Epidermal melanocyte (primary cell): ENCODE measurements at regions not wholly inside any gene's neighbourhood (a gene's known extent, or its start where the extent isn't known, plus 50 kb on each side); places are given as distances from the start of the nearest gene placed in this dataset.
A peak's percentile ranks its signal among the peaks of the same experiment; 100 is the strongest.

Source experiments
- DNase-seq: peaks from one replicate; pipeline ENCODE4 v3.0.0; 2011; ENCODE audit warnings: low spot score; ENCODE audit not compliant: insufficient read length

DNA sequence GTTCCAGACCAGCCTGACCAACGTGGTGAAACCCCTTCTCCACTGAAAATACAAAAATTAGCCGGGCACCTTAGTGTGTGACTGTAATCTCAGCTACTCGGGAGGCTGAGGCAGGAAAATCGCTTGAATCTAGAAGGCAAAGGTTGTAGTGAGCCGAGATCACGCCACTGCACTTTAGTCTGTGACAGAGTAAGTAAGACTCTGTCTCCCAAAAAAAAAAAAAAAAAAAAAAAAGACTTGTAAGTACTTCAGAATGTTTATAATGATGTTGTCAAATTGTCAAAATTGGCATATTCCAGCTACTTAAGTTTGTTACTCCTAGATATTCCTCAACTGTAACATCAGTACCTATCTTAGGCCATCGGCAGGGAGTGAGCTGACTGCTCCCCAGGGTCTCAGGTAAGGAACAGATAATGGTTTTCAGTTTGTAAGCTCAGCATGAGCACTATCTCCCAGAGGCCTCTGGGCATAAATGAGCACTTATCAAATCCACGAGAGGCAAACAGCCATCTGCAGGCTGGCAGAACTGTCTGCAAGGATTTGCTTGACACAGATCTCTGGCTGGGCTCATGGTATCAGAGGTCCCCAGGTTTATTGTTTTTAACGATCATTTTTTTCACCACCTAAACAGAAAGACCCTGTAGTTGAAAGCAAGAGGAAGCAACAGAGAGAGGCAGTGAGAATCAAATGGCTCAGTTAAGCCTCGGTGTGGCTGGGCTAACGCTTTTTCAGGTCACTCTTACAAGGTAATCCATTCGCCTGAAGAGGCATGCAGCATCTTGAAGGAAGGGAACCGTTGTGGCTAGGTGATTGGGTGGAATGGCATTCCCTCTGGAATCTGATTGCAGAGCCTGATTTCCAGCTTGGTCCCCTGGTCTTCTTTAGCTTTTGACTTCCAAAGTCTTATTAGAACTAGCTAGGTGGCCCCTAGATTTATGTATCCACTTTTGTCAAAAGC, 115.9 kb downstream of the LY86 start:
- DNase-seq, result no peak

DNA sequence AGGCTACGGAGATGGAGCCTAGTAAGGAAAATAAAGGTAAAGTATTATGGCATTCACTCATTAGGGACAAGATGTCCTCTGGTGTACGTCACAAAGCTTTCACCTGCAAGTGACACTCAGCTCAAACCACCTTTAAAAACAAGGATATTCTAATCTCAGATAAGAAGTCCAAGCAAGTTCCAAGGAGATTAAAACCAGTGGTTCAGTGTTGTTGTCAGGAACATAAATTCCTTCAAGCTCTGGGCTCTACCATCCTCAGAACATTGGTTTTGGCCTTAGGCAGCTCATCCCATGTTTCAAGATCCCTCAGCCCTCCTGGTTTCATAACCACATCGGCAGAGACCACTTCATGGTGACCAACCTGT, 116.5 kb downstream of the LY86 start:
- DNase-seq, result no peak

DNA sequence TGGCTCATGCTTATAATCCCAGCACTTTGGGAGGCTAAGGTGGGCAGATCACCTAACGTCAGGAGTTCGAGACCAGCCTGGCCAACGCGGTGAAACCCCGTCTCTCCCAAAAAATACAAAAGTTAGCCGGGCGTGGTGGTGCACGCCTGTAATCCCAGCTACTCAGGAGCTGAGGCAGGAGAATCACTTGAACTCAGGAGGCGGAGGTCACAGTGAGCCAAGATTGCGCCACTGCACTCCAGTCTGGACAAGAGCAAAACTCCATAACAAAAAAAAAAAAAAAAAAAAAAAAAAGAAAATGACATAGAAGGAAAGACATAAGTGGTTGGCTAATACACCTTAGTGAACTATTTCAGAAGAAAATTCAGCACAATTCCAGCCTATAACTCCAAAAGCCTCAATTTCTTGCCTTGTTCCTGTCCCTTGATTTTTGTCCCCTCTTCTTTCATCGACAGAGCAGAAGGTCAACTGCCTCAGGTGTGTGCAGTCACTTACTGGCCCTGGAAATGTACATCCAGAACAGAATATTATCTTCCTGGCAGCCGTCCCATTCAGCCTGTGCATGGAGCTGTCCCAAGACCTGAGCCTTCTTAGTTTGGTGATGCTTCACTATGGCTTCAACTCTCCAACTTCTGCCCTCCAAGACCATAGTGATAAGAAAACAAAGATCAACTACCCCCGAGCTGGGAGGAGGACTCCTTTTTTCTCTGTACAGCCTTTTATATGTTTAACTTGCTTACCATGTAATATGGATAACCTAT, 117.6 kb downstream of the LY86 start:
- DNase-seq, result no peak

DNA sequence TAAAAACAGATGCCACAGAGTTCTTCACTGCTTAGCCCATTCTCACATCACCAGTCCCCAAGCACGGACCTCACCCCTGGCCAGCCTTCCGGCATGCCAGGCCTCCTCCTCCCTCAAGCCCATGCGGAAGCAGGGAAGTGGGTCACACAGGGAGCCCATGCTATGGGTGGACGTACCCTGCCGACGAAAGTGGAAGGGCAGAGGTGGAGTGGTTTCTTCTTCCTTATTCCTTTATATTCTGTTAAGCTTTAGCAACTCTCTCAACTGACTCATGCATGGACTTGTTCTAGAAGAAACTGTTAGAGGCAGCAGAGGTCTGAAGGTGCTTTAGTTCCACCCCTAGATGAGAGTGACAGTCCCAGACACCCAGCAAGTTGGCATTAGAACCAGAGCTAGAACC, 118.6 kb downstream of the LY86 start:
- no peak for DNase-seq

DNA sequence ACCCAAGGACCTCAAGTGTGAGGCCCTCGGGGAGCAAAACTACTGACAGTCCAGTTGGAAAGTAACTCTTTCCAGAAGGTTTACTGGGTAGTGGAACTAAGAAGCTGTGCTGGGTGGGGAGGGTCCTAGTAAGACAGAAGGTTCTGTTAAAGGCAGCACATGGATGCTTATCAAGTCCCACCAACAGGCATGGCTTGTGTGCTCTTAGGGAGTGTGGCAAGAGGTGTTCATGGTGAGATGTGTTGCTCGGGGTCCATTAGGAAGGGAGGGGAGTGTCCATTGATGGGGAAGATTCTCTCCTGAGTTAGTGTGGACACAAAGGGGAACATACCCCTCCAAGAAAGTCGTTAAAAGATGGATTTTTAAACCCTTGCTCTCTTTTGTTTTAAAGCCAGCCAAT, 120.6 kb downstream of the LY86 start:
- no peak for DNase-seq

DNA sequence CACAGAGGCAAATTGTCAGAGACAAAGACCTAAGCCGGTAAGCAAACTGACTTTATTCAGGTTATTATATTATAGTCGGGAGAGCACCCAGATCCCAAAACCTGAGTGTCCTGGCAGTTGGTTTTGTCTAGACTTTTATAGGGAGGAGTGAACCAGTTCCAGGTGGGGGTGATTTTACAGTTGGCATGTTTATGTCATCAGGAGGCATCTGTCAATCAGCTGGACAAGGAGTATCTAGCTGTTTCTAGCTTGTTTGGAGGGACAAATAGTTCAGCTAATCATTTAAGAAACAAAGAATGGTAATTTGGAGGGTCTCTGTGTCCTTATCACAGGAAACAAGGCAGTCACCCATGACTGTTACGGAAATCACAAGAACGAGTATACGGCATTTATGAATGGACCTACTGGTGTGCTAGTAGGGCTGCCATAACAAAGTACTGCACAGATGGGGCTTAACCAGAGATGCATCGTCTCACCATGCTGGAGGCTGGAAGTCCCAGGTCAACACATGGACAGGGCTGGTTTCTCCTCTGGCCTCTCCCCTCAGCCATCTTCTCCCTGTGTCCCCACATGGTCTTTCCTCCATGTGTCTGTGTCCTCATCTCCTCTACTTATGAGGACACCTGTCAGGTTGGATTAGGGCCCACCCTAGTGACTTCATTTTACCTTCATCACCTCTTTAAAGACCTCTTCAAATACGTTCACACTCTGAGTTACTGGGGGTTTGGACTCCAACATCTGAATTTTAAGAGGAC, 122.7 kb downstream of the LY86 start:
- DNase-seq, result no peak

DNA sequence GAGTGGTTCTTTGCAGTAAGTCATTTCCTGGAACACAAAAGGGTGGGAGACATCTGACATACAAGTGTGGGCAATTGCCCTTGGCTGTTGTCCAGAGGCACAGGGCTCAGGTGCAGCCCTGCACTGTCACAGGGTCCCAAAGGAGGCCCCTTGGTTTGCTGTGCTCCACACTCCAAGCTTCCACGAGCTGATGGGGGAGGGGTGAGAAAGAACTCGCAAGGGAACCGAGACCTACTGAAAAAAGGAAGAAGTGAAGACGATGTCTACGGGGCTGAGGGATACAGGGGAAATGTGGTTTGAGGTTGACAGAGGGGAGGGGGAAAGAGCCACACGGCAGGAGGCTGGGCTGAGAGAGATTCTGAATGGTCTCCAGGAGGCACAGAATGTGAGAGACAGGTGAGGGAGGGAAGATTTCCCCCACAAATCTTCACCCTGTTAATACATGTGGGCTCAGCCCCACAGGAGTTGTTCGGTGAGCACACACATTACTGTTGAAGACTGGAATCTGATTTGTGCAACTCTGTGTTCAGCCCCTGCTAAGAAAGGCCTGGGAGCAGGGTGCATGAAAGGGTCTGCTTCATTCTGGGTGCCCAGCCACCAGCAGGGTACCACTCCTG, 123.4 kb downstream of the LY86 start:
- no peak for DNase-seq

DNA sequence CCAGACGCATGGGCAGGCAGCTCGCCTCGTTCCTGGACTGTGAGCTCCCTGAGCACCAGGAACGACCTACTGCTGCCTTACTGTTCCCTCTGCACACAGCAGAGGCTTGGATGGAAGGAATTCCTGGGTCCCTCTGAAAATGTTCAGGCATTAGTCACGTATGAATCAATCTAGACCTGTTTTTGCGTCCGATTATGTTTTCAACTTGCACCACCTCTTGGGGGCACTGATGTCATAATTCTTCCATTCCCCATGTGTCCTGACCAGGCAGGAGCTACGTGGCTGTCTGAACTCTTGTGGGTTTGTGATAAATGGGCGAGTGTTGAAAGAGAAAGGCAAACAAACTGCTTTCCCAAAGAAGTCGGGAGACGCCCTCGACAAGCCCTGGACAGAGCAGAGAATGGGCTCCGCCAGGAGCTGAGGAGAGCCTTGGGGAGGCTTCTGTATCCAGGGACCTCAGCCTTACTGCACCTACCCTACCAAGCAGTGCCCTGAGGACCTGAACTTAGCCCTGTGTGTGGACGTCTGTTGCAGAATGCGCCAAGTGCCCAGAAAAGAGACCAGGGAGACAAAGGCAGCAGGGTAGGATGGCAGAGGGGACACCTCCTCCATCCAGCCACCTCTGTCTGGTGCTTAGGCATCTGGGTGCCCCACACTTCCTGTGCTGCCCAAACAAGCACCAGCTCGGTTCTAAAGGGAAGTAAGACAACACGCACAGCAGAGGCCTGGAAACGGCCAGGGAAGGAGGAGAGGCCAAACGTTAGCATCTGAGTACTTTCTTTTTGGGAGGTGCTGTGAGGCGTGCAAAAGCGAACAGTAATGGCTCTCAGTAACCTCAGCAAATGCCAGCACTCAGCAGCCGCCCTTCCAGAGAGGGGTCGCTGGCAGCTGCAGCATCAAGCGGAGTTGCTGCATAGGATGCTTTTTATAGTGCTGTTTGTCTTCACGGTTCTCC, 124.2 kb downstream of the LY86 start:
- DNase-seq, result no peak

DNA sequence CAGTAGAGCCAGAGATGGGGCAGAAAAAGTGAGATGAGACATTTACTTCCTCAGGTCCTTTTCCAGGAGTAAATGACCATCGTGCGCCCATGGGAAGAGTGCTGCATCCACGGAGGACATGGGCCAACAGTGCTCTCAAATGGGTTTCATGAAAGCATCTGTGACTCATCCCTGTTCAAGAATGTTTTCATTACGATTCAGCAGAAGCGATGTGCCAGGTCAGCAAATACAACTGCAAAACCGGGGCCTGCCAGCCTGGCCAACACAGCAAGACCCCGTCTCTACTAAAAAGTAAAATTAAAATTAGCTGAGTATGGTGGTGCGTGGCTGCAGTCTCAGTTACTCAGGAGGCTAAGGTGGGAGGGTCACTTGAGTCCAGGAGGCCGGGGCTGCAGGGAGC, 125.1 kb downstream of the LY86 start:
- DNase-seq, result no peak

DNA sequence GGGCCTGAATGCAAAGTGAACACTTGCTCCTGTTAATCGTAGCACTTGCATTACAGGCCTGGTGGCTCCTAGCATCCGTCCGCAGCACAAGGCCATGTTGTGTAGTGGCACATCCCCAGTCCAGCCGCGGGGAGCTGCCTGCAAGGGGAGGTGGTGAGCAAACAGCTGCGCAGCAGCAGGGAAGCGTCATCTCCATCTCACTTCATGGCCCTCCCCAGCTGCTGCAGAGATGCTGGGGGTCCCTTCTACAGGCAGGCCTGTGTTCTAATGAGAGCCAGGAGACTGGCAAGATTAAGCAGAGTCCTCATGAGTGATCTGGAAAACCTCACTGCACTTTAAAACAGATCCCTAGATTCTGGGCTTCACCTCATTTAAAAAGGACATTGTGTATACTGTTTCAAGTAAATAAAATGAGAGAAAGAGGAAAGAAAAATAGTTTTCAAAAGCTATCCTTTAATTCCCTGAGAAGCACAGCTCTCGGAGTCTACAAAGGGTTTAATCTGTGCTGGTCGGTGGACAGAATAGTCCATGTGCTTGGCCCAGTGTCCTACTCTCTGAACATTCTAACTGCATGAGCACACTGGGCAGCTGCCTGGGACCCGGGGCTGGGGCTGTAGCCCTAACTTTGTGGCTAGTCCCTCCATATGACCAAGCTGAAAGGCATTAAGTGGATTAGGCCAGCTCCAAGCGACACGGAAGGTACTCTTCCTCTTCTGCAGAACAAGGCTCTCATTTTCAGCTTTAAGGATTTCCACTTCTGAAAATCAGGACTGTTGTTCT, 125.8 kb downstream of the LY86 start:
- no peak for DNase-seq

DNA sequence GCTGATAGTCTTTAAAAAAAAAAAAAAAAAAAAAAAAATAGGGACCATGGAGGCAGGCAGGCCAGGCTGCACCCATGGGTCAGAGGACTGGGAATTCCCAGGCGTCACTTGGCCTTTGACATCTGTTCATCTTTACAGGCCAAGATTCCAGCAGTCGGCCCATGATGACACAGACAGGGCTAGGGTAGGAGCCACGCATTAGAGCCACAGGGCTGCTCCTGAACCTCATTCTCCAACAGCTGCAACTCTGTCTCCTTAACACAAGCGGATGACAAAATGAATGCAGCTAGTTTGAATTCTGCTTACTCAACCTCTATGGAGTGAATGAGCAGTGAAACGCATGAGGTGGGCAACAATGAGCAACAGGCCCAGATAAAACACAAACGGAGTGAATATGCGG, 126.4 kb downstream of the LY86 start:
- DNase-seq, result no peak

DNA sequence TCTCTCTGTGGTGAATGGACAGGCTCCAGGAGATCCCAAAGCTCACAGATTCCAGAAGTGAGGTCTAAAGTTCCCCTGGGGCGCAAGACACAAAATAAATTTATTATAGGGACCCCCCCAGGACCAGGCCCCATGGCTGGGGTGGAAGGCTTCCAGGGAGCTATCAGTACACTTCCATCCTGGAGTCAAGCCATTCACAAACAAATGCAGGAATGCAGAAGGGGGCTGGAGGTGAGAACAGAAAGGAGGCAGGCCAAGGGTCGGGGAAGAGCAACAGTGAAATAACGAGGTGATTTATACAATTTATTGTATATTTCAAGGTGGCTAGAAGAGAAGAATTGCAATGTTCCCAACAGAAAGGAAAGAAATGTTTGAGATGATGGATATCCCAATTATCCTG, 126.9 kb downstream of the LY86 start:
- DNase-seq, result no peak

DNA sequence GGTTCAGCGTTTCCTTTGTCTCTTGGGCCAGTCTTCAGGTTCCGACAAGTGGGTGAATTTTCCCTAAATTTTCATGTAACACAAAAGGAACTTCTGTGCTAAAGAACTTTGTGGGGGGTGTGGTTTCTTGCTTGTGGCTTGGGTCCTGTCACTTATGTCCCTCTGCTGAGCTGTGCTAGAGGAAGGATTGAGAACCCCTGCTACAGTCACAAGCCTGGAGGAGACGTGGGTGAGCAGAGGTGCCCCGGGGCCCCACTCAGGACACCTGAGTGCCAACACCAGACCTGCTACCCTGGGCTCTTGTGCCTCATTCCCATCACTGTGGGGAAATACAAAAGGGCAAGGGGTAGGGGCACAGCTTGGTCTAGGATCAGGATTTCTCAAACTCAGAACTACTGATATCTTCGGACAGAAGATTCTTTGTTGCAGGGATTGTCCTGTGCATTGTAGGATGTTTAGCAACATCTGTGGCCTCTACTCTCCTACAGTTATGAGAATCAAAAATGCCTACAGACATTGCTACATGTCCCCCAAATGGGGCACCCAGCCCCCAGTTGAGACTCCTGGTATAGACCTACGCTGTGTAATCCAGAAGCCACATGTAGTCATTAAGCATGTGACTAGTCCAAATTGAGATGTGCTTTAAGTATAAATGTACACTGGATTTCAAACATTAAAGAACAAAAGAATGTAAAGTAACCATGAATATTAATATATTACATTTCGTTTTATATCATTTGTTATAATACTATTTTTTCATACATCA, 128.7 kb downstream of the LY86 start:
- DNase-seq, result no peak

DNA sequence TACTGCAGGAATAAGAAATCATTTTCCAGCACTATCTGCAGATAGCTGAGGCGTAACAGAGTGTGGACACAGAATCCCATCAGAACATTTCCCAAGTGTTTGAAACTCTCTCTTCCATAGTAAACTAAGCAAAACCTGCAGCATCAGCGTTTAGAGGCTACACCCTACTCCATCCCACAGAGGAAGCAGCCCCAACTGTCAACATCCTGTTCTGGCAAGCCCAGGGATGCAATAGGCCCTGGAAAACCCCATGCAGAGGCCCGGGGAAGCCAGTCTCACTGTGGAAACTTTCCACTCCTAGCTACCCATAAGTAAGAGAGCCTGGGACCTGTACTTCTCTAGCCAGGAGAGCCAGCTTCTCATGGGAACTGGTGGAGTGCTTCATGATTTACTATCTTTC, 129.4 kb downstream of the LY86 start:
- no peak for DNase-seq

DNA sequence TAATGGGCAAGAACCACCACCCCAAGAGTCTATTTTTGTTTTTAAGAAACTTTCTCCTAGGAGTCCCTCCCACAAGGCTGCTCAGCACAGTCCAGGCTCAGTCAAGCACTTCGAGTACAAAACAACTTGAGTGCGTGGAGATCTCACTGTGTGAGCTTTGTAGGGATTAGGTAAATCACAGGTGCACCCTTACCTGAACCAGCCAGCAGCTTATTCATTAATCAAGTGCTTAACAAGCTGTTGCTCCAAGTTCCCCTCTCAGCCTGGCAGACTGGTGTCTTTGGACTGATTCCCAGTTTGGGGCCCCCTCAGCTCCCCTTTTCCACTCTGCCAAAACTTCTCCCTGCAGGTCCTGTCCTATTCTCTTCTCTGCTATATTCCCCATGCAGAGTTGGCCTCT, 133.1 kb downstream of the LY86 start:
- no peak for DNase-seq

DNA sequence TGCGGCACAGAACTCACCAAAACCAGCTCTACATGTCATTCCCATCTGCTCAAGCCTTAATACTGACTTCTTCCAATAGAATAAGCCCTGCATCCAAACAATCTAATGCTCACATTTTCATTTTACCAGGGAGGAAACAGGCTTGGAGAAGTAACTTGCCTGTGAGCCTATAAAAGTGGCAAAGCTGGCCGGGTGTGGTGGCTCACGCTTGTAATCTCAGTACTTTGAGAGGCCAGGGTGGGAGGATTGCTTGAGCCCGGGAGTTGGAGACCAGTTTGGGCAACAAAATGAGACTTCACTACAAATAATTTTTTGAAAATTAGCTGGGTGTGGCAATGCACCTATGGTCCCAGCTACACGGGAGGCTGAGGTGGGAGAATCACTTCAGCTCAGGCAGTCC, 133.7 kb downstream of the LY86 start:
- DNase-seq, result no peak

DNA sequence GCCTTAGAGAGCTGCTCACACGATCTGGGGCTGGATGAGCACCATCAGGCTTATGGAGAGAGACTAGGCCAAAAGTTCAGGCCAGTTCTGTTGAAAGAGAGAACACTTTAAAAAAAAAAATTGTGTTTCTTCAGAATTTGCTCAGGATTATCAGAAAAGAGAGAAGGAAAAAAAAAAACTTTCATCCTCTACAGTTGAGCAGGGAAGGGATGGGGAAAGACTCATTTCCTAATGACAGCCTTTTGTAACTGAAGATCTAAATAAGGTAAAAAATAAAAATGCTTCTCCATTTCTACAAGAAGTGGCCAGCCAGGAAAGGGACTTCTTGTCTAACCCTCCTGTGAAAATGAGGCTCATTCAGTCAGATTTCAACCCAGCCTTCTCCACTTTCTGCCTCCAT, 134.8 kb downstream of the LY86 start:
- DNase-seq, result no peak

DNA sequence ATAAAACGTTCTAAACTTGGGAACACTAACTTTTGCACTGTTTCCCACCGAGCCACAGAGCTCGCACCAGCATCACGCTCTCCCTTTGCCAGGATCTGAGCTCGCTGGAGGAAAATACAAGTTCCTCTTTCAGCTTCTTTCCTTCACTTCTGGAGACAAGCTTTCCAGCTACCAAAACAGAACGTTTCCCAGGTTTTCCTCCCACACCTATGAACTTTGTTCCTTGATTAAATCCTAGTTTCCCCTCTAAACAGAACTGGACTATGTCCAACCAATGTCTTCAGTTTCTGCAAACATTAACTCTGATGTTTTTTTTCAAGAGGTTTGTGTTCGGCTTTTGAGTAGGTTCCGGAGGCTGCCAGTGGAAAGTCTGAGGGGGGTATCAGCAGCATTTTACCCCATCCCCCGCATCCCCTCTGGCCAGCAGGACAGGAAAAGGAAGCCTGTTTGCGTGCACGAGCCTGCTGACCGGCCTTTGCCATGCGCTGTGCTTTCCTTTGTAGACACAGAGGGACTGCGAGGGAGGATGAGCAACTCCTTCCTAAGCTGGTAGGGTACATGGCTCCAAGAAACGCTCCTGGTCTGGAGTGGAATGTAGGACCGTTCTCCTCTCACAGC, 135.5 kb downstream of the LY86 start:
- DNase-seq, result peak; percentile 54
